HG03095 (cell line): ENCODE measurements at regions not wholly inside any gene's neighbourhood (a gene's known extent, or its start where the extent isn't known, plus 50 kb on each side); places are given as distances from the start of the nearest gene placed in this dataset.

ENCODE experiments used
- ATAC-seq: cut with Tn5 transposase; IDR thresholded peaks from one replicate; pipeline ENCODE4 v1.9.1; 2021; ENCODE audit warnings: moderate library complexity; ENCODE audit not compliant: unreplicated experiment

- ATAC-seq: no peak
Observed at GRCh38 chr3:44047796-44048195, 193.9 kb upstream of the TOPAZ1 start.

- ATAC-seq: no peak
Observed at GRCh38 chr3:44048196-44048924, 193.3 kb upstream of the TOPAZ1 start.

GRCh38 chr3:44048949-44049348, 192.7 kb upstream of the TOPAZ1 start:
- ATAC-seq: no peak

GRCh38 chr3:44050101-44050500, 191.6 kb upstream of the TOPAZ1 start:
- ATAC-seq: no peak

- no peak for ATAC-seq
Observed at GRCh38 chr3:44050867-44051266, 190.8 kb upstream of the TOPAZ1 start.

GRCh38 chr3:44055951-44056350, 185.7 kb upstream of the TOPAZ1 start:
- no peak for ATAC-seq

GRCh38 chr3:44056446-44057240, 185.0 kb upstream of the TOPAZ1 start:
- ATAC-seq: no peak

GRCh38 chr3:44058022-44058867, 183.4 kb upstream of the TOPAZ1 start:
- ATAC-seq: peak; percentile 91

GRCh38 chr3:44058868-44059203, 182.8 kb upstream of the TOPAZ1 start:
- peak; percentile 3 for ATAC-seq

- no peak for ATAC-seq
Observed at GRCh38 chr3:44060164-44060563, 181.5 kb upstream of the TOPAZ1 start.

GRCh38 chr3:44061268-44061667, 180.4 kb upstream of the TOPAZ1 start:
- no peak for ATAC-seq

GRCh38 chr3:44061961-44062360, 179.7 kb upstream of the TOPAZ1 start:
- no peak for ATAC-seq

GRCh38 chr3:44065311-44066094, 176.2 kb upstream of the TOPAZ1 start:
- ATAC-seq: no peak

- no peak for ATAC-seq
Observed at GRCh38 chr3:44066806-44067205, 174.9 kb upstream of the TOPAZ1 start.

GRCh38 chr3:44067431-44067830, 174.3 kb upstream of the TOPAZ1 start:
- no peak for ATAC-seq

- ATAC-seq: no peak
Observed at GRCh38 chr3:44068753-44069152, 172.9 kb upstream of the TOPAZ1 start.

GRCh38 chr3:44069276-44069675, 172.4 kb upstream of the TOPAZ1 start:
- no peak for ATAC-seq

- ATAC-seq: no peak
Observed at GRCh38 chr3:44070841-44071546, 170.7 kb upstream of the TOPAZ1 start.

GRCh38 chr3:44072601-44073540, 168.8 kb upstream of the TOPAZ1 start:
- ATAC-seq: no peak
